ENCODE measurements at regions not wholly inside any gene's neighbourhood (a gene's known extent, or its start where the extent isn't known, plus 50 kb on each side); places are given as distances from the start of the nearest gene placed in this dataset.

- Histone ChIP-seq H3K9ac (ENCODE audit: low read depth in 1 of 2, low read length in 2 of 2) (no peak overlapping the region), H3K9me3 (ENCODE audit: control insufficient read depth in 2 of 2, low read length in 2 of 2) (no peaks in the 10 kb centered on the region), H3K4me1 (ENCODE audit: control insufficient read depth in 2 of 2, insufficient read depth in 2 of 2, low read length in 2 of 2) (no peaks in the 10 kb centered on the region), H3K36me3 (ENCODE audit: control insufficient read depth in 2 of 2, insufficient read depth in 2 of 2, low read length in 2 of 2) (no peaks in the 10 kb centered on the region), H3K27ac (ENCODE audit: low read depth in 2 of 2, low read length in 2 of 2) (no peak overlapping the region), H3K27me3 (ENCODE audit: control insufficient read depth in 2 of 2, insufficient read depth in 2 of 2, low read length in 2 of 2) (no peaks in the 10 kb centered on the region), H3K4me3 (ENCODE audit: low read length in 2 of 2) (no peak overlapping the region)
These were observed 1866.1 kb upstream of the NUDT12 start for GRCh38 chr5:105428451-105429380.

- no peaks in the 10 kb centered on the region for H3K9me3 ChIP-seq (ENCODE audit: control insufficient read depth in 2 of 2, low read length in 2 of 2)
These were observed 1851.5 kb upstream of the NUDT12 start for GRCh38 chr5:105414067-105414466.

GRCh38 chr5:105413406-105413990 lies 1850.9 kb upstream of the NUDT12 start:
- no peaks in the 10 kb centered on the region for H3K9me3 ChIP-seq (ENCODE audit: control insufficient read depth in 2 of 2, low read length in 2 of 2)
- no peak overlapping the region for H3K27ac ChIP-seq (ENCODE audit: low read depth in 2 of 2, low read length in 2 of 2)
- no peaks in the 10 kb centered on the region for H3K36me3 ChIP-seq (ENCODE audit: control insufficient read depth in 2 of 2, insufficient read depth in 2 of 2, low read length in 2 of 2)
- H3K27me3 ChIP-seq (ENCODE audit: control insufficient read depth in 2 of 2, insufficient read depth in 2 of 2, low read length in 2 of 2): no peaks in the 10 kb centered on the region
- H3K4me1 ChIP-seq (ENCODE audit: control insufficient read depth in 2 of 2, insufficient read depth in 2 of 2, low read length in 2 of 2): no peaks in the 10 kb centered on the region
- no peak overlapping the region for H3K4me3 ChIP-seq (ENCODE audit: low read length in 2 of 2)
- H3K9ac ChIP-seq (ENCODE audit: low read depth in 1 of 2, low read length in 2 of 2): no peak overlapping the region

More at GRCh38 chr5:105414067-105414466, 1851.5 kb upstream of the NUDT12 start:
- Histone ChIP-seq H3K27ac (ENCODE audit: low read depth in 2 of 2, low read length in 2 of 2) (no peak overlapping the region), H3K4me3 (ENCODE audit: low read length in 2 of 2) (no peak overlapping the region), H3K36me3 (ENCODE audit: control insufficient read depth in 2 of 2, insufficient read depth in 2 of 2, low read length in 2 of 2) (no peaks in the 10 kb centered on the region), H3K4me1 (ENCODE audit: control insufficient read depth in 2 of 2, insufficient read depth in 2 of 2, low read length in 2 of 2) (no peaks in the 10 kb centered on the region), H3K9ac (ENCODE audit: low read depth in 1 of 2, low read length in 2 of 2) (no peak overlapping the region), H3K27me3 (ENCODE audit: control insufficient read depth in 2 of 2, insufficient read depth in 2 of 2, low read length in 2 of 2) (no peaks in the 10 kb centered on the region)

- Histone ChIP-seq H3K36me3 (ENCODE audit: control insufficient read depth in 2 of 2, insufficient read depth in 2 of 2, low read length in 2 of 2) (no peaks in the 10 kb centered on the region), H3K4me1 (ENCODE audit: control insufficient read depth in 2 of 2, insufficient read depth in 2 of 2, low read length in 2 of 2) (no peaks in the 10 kb centered on the region), H3K27me3 (ENCODE audit: control insufficient read depth in 2 of 2, insufficient read depth in 2 of 2, low read length in 2 of 2) (no peaks in the 10 kb centered on the region), H3K4me3 (ENCODE audit: low read length in 2 of 2) (no peak overlapping the region), H3K9ac (ENCODE audit: low read depth in 1 of 2, low read length in 2 of 2) (no peak overlapping the region), H3K9me3 (ENCODE audit: control insufficient read depth in 2 of 2, low read length in 2 of 2) (no peaks in the 10 kb centered on the region), H3K27ac (ENCODE audit: low read depth in 2 of 2, low read length in 2 of 2) (no peak overlapping the region)
These were observed 1847.1 kb upstream of the NUDT12 start for GRCh38 chr5:105409695-105410094.

GRCh38 chr5:105407200-105407599 lies 1844.6 kb upstream of the NUDT12 start:
- Histone ChIP-seq H3K9me3 (ENCODE audit: control insufficient read depth in 2 of 2, low read length in 2 of 2) (no peaks in the 10 kb centered on the region), H3K27me3 (ENCODE audit: control insufficient read depth in 2 of 2, insufficient read depth in 2 of 2, low read length in 2 of 2) (no peaks in the 10 kb centered on the region), H3K27ac (ENCODE audit: low read depth in 2 of 2, low read length in 2 of 2) (no peak overlapping the region), H3K9ac (ENCODE audit: low read depth in 1 of 2, low read length in 2 of 2) (no peak overlapping the region), H3K4me3 (ENCODE audit: low read length in 2 of 2) (no peak overlapping the region), H3K36me3 (ENCODE audit: control insufficient read depth in 2 of 2, insufficient read depth in 2 of 2, low read length in 2 of 2) (no peaks in the 10 kb centered on the region), H3K4me1 (ENCODE audit: control insufficient read depth in 2 of 2, insufficient read depth in 2 of 2, low read length in 2 of 2) (no peaks in the 10 kb centered on the region)

- H3K9ac ChIP-seq (ENCODE audit: low read depth in 1 of 2, low read length in 2 of 2): no peak overlapping the region
- no peaks in the 10 kb centered on the region for H3K4me1 ChIP-seq (ENCODE audit: control insufficient read depth in 2 of 2, insufficient read depth in 2 of 2, low read length in 2 of 2)
- H3K9me3 ChIP-seq (ENCODE audit: control insufficient read depth in 2 of 2, low read length in 2 of 2): no peaks in the 10 kb centered on the region
- H3K27ac ChIP-seq (ENCODE audit: low read depth in 2 of 2, low read length in 2 of 2): no peak overlapping the region
- H3K4me3 ChIP-seq (ENCODE audit: low read length in 2 of 2): no peak overlapping the region
- no peaks in the 10 kb centered on the region for H3K36me3 ChIP-seq (ENCODE audit: control insufficient read depth in 2 of 2, insufficient read depth in 2 of 2, low read length in 2 of 2)
- H3K27me3 ChIP-seq (ENCODE audit: control insufficient read depth in 2 of 2, insufficient read depth in 2 of 2, low read length in 2 of 2): no peaks in the 10 kb centered on the region
These were observed 1835.2 kb upstream of the NUDT12 start for GRCh38 chr5:105397749-105398148.

- Histone ChIP-seq H3K9ac (ENCODE audit: low read depth in 1 of 2, low read length in 2 of 2) (no peak overlapping the region), H3K27ac (ENCODE audit: low read depth in 2 of 2, low read length in 2 of 2) (no peak overlapping the region), H3K4me1 (ENCODE audit: control insufficient read depth in 2 of 2, insufficient read depth in 2 of 2, low read length in 2 of 2) (no peaks in the 10 kb centered on the region), H3K9me3 (ENCODE audit: control insufficient read depth in 2 of 2, low read length in 2 of 2) (no peaks in the 10 kb centered on the region), H3K36me3 (ENCODE audit: control insufficient read depth in 2 of 2, insufficient read depth in 2 of 2, low read length in 2 of 2) (no peaks in the 10 kb centered on the region), H3K4me3 (ENCODE audit: low read length in 2 of 2) (no peak overlapping the region), H3K27me3 (ENCODE audit: control insufficient read depth in 2 of 2, insufficient read depth in 2 of 2, low read length in 2 of 2) (no peaks in the 10 kb centered on the region)
These were observed 1830.1 kb upstream of the NUDT12 start for GRCh38 chr5:105392710-105393149.

- H3K4me1 ChIP-seq (ENCODE audit: control insufficient read depth in 2 of 2, insufficient read depth in 2 of 2, low read length in 2 of 2): no peaks in the 10 kb centered on the region
- no peak overlapping the region for H3K27ac ChIP-seq (ENCODE audit: low read depth in 2 of 2, low read length in 2 of 2)
- H3K36me3 ChIP-seq (ENCODE audit: control insufficient read depth in 2 of 2, insufficient read depth in 2 of 2, low read length in 2 of 2): no peaks in the 10 kb centered on the region
- no peaks in the 10 kb centered on the region for H3K27me3 ChIP-seq (ENCODE audit: control insufficient read depth in 2 of 2, insufficient read depth in 2 of 2, low read length in 2 of 2)
- H3K9ac ChIP-seq (ENCODE audit: low read depth in 1 of 2, low read length in 2 of 2): no peak overlapping the region
- H3K9me3 ChIP-seq (ENCODE audit: control insufficient read depth in 2 of 2, low read length in 2 of 2): no peaks in the 10 kb centered on the region
- H3K4me3 ChIP-seq (ENCODE audit: low read length in 2 of 2): no peak overlapping the region
These were observed 1829.6 kb upstream of the NUDT12 start for GRCh38 chr5:105392122-105392709.

- no peaks in the 10 kb centered on the region for H3K36me3 ChIP-seq (ENCODE audit: control insufficient read depth in 2 of 2, insufficient read depth in 2 of 2, low read length in 2 of 2)
- no peak overlapping the region for H3K4me3 ChIP-seq (ENCODE audit: low read length in 2 of 2)
- H3K4me1 ChIP-seq (ENCODE audit: control insufficient read depth in 2 of 2, insufficient read depth in 2 of 2, low read length in 2 of 2): no peaks in the 10 kb centered on the region
- H3K27ac ChIP-seq (ENCODE audit: low read depth in 2 of 2, low read length in 2 of 2): no peak overlapping the region
- H3K27me3 ChIP-seq (ENCODE audit: control insufficient read depth in 2 of 2, insufficient read depth in 2 of 2, low read length in 2 of 2): no peaks in the 10 kb centered on the region
- no peak overlapping the region for H3K9ac ChIP-seq (ENCODE audit: low read depth in 1 of 2, low read length in 2 of 2)
- no peaks in the 10 kb centered on the region for H3K9me3 ChIP-seq (ENCODE audit: control insufficient read depth in 2 of 2, low read length in 2 of 2)
These were observed 1817.5 kb upstream of the NUDT12 start for GRCh38 chr5:105380126-105380525.

- no peaks in the 10 kb centered on the region for H3K4me1 ChIP-seq (ENCODE audit: control insufficient read depth in 2 of 2, insufficient read depth in 2 of 2, low read length in 2 of 2)
- H3K4me3 ChIP-seq (ENCODE audit: low read length in 2 of 2): no peak overlapping the region
- no peak overlapping the region for H3K9ac ChIP-seq (ENCODE audit: low read depth in 1 of 2, low read length in 2 of 2)
These were observed 1808.6 kb upstream of the NUDT12 start for GRCh38 chr5:105371169-105371568.

More at GRCh38 chr5:105371169-105371568, 1808.6 kb upstream of the NUDT12 start:
- H3K27ac ChIP-seq (ENCODE audit: low read depth in 2 of 2, low read length in 2 of 2): no peak overlapping the region
- no peaks in the 10 kb centered on the region for H3K27me3 ChIP-seq (ENCODE audit: control insufficient read depth in 2 of 2, insufficient read depth in 2 of 2, low read length in 2 of 2)
- no peaks in the 10 kb centered on the region for H3K36me3 ChIP-seq (ENCODE audit: control insufficient read depth in 2 of 2, insufficient read depth in 2 of 2, low read length in 2 of 2)
- H3K9me3 ChIP-seq (ENCODE audit: control insufficient read depth in 2 of 2, low read length in 2 of 2): no peaks in the 10 kb centered on the region
